GM18858 (cell line): ENCODE measurements at regions not wholly inside any gene's neighbourhood (a gene's known extent, or its start where the extent isn't known, plus 50 kb on each side); places are given as distances from the start of the nearest gene placed in this dataset.

ENCODE experiments used
- ATAC-seq: cut with Tn5 transposase; IDR thresholded peaks from one replicate; pipeline ENCODE4 v1.9.1; 2021; ENCODE audit not compliant: unreplicated experiment

GRCh38 chr2:34660741-34661140 lies 1061.6 kb upstream of the FAM98A start:
- ATAC-seq: no peak

DNA sequence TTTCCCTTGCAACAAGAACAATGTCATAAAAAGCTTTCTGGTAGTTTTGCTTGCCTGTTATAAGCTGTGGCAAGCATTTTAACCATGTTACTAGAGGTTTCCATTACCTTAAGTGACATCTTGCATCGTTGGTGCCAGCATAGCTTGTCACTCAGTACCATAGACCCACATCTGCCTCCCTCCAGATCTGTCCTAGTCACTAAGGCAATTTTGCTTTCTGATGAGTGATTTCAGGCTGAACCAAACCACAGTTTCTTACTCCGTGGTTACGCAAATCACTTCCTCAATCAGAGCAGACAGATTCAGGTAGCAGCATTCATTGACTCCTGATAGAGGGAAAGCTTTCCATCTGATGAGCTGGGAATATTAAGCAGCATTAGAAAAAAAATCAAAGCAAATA lies 1057.5 kb upstream of the FAM98A start:
- ATAC-seq: peak; percentile 84

DNA sequence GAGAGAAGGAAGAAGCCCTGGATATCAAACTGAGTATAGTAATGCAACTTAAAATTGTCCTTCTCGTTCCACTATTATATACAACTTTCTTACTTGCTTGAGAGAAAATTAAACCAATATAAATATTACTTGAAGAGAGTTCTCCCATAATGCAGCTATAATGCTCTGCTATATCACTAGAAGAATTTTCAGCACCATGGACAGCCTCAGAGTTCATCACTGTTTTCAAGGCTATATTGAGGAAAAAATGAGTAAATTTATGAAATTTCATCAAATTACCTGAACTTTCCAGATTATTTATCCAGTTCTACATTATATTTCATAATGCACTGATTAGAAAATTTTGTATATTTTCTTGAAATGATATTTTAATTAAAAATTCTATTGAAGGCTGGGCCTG lies 1053.5 kb upstream of the FAM98A start:
- no peak for ATAC-seq

GRCh38 chr2:34646901-34647300 lies 1047.8 kb upstream of the FAM98A start:
- no peak for ATAC-seq

DNA sequence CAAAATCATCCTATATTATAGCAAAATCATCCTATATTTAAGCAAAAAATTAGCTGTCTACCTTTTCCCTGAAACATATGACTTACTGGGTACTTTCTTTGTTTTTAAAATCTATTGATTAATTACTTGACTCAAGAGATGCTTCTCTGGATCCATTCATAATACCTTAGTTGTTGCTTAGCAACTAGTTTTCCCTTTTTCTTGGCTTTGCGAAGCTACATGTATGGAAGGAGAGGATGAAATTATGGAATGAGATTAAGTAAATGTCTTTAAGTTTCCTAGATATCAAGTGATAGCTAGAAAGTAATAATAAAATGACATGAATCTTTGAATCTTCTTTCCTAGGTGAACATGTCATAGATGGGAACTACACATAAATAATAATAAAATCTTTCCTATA lies 1033.2 kb upstream of the FAM98A start:
- no peak for ATAC-seq

- no peak for ATAC-seq
Measured at GRCh38 chr2:34627003-34627402, 1027.9 kb upstream of the FAM98A start.

DNA sequence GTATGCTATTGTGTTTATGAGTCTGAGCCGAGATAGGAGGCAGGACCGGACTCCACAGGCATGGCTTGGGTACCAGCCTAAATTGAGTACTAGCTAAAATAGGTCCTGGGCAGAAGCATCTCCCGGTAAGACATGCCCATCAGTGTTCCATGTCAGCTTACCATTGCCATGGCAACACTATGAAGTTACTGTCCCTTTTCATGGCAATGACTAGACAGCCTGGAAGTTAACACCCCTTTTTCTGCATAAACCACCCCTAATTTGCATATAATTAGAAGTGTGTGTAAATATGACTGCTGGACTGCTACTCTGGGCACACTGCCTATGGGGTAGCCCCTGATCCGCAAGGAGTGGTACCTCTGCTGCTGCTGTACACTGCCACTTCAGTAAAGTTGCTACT lies 1005.1 kb upstream of the FAM98A start:
- no peak for ATAC-seq

DNA sequence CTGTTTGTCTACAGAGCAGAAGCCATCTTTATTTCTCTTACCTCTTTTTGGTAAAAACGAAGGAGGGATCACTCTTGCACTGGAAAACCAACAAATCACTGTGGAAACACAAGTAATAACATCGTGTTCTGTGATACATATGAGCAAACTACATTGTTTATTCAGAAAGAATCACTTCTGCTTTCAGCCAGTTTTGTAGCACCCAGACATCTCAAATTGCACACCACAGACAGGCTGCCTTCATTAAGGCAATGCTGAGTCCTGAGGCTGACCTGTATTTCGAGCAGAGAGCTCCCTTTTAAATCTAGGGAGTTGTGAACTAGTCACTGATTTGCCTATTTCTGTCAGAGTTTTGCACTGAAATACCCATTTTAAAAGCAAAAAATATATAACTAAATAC lies 1003.2 kb upstream of the FAM98A start:
- ATAC-seq: no peak

- ATAC-seq: no peak
Measured at GRCh38 chr2:34601561-34601960, 1002.5 kb upstream of the FAM98A start.

DNA sequence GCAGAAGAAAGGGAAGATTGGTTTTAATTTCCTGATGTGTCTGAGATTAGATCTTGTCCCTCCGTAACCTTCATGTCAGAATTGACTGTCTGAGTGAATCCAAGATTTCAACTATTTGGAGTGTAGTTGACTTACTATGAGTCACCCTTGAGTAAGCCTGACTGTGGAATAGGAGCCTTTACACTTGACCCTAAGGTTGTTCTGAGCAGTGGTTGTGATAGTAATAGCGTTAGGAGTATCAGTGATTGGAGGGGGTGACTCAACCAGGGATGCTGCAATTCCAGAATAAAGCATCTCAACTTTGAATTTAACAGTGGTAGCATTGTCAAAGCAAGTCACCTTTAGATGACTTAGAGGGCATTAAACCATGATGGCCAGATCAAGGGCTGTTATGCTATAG lies 979.5 kb upstream of the FAM98A start:
- ATAC-seq: no peak

DNA sequence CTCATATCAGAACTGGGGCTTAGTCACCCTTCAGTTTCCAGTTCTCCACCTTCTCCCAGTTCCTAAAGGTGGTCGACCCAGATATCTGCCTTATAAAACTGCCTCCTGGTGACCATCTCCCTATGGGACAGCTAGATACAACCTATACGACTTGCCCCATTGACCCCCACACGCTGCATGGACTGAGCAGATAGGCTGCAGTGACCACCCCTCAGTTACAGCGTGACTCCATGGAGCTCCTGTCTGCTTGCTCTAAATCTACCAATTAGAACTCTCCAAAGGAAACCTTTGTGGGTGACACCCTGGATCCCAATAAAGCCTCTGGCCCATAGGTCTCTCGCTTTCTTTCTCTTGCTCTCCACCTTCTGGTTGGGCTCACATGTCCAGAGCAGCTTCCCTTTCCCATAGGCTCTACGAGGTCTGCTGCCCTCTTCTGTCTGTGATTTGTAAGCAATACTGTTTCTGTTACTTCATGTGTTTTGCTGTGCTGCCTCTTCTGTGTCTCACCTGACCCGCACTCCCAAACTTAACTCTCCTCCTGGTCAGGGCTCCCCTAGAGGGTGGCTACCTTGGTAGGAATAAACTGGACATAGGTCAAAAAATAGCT lies 971.3 kb upstream of the FAM98A start:
- ATAC-seq: no peak

- ATAC-seq: no peak
Measured at GRCh38 chr2:34567128-34567527, 968.0 kb upstream of the FAM98A start.

GRCh38 chr2:34552337-34552736 lies 953.2 kb upstream of the FAM98A start:
- no peak for ATAC-seq

- no peak for ATAC-seq
Measured at GRCh38 chr2:34549710-34550345, 950.7 kb upstream of the FAM98A start.

GRCh38 chr2:34547900-34548299 lies 948.8 kb upstream of the FAM98A start:
- ATAC-seq: no peak

DNA sequence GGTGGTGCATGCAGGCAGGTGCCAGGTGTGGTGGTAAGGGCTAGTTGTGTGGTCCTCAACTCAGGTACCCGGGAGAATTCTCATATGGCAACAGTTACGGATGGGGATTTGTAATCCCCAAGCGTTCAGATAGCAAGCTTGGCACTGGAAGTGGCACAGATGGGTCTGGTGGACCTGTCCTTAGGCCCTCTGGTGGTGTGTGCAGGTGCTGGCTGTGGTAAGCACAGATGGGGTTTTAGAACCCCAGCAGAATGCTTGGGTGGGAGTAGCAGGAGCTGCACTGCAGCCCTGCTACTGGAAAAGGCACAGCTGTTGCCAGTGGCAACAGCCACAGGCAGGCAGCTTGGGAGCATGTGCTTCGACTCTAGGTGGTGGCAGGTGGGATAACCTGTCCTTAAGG lies 948.2 kb upstream of the FAM98A start:
- no peak for ATAC-seq

- ATAC-seq: no peak
Measured at GRCh38 chr2:34545486-34546136, 946.5 kb upstream of the FAM98A start.

DNA sequence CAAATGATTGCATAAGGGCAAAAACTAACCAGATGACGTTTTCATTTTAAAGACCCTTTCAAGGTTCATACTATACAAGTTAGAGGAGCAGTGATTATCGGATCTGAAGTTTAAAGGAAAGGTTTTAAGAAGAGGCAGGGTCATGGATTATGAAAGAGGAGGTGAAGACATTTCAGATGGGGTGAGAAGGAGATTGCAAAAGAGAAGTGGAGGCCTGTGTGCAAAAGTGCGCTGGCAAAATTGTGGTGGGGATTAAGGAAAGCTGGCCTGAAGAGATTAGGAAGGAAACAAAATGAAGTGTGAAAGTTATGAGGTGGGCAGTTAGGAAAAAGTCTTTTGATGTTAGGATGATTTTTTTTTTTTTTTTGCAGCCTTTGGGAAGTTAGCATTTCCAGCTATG lies 935.7 kb upstream of the FAM98A start:
- ATAC-seq: no peak

GRCh38 chr2:34534341-34534740 lies 935.2 kb upstream of the FAM98A start:
- no peak for ATAC-seq

DNA sequence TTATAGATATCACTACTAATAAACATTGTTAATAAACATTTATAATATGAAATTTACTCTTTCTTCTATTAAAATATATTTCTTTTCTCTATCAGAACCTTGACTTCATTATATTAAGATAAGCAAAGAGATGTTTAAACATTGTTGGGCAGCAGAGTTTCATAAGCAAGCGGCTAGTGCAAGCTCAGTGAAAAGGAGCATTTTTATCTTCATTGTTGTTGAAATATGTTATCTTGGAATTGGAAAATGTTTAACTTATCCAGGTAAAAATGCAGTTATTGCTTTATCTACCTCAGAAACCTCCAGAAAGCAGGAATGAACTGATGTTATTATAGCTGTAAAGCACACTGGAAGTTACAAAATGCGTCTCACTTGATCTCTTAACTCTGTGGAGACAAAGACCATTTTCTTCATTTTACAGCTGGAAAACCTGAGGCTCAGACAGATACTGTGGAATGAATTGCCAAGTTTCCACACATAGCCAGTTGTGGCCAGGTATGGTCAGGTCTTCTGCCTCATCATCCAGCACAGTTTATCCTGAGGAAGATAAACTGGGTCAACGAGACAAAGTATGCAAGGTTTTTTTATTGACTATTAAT lies 934.6 kb upstream of the FAM98A start:
- no peak for ATAC-seq

- no peak for ATAC-seq
Measured at GRCh38 chr2:34529965-34530364, 930.9 kb upstream of the FAM98A start.

GRCh38 chr2:34523958-34524514 lies 924.9 kb upstream of the FAM98A start:
- ATAC-seq: no peak
